Activated CD4-positive, alpha-beta T cell treated with anti-CD3 and anti-CD28 coated beads, Interleukin-2, amount 10 ng/mL, durations not matched to agents 24 days and 14 days (primary cell): ENCODE measurements at regions not wholly inside any gene's neighbourhood (a gene's known extent, or its start where the extent isn't known, plus 50 kb on each side); places are given as distances from the start of the nearest gene placed in this dataset.
A peak's percentile ranks its signal among the peaks of the same experiment; 100 is the strongest.

Experiments
- DNase-seq: peaks from one replicate; pipeline ENCODE4 v3.0.0; 2022
- H3K27ac Mint-ChIP-seq: one replicate; pipeline ENCODE4 v1.8.0; 2022; ENCODE audit warnings: mild to moderate bottlenecking, mixed read lengths
- H3K27me3 Mint-ChIP-seq: one replicate; pipeline ENCODE4 v1.8.0; 2022; ENCODE audit warnings: mixed read lengths
- H3K36me3 Mint-ChIP-seq: one replicate; pipeline ENCODE4 v1.8.0; 2022; ENCODE audit warnings: low read depth, mild to moderate bottlenecking, mixed read lengths
- H3K4me1 Mint-ChIP-seq: one replicate; pipeline ENCODE4 v1.8.0; 2021; ENCODE audit warnings: mixed read lengths
- H3K4me3 Mint-ChIP-seq: one replicate; pipeline ENCODE4 v1.8.0; 2022; ENCODE audit warnings: mild to moderate bottlenecking, moderate library complexity, mixed read lengths
- H3K9me3 Mint-ChIP-seq: one replicate; pipeline ENCODE4 v1.8.0; 2021; ENCODE audit warnings: mixed read lengths
- intact Hi-C: fragments of 100-400 bp; cut with micrococcal nuclease; formaldehyde crosslinking; loops from one replicate; pipeline ENCODE4 v1.15.1; 2023

DNA sequence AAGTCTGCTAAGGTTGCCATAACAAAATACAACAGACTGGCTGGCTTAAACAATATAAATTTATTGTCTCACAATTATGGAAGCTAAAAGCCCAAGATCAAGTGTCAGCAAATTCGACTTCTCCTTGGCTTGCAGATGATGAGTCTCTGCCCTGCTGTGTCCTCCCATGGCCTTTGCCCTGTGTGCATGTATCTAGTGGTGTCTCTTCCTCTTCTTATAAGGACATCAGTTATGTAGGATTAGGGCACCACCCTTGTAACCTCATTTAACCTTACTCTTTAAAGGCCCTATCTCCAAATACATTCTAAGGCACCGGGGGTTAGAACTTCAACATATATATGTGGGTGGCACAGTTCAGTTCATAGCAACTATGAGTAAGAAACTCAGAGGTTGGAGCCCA is 157.9 kb upstream of the RASA1 start:
- no peak overlapping the region for H3K27ac Mint-ChIP-seq
- no peak for DNase-seq
- no peaks in the 10 kb centered on the region for H3K36me3 Mint-ChIP-seq
- no peak overlapping the region for H3K4me3 Mint-ChIP-seq
- H3K4me1 Mint-ChIP-seq: peaks cover 9% of the 10 kb centered on the region
- no peaks in the 10 kb centered on the region for H3K27me3 Mint-ChIP-seq
- intact Hi-C loops: no loop called here
- H3K9me3 Mint-ChIP-seq: peaks cover 5% of the 10 kb centered on the region

DNA sequence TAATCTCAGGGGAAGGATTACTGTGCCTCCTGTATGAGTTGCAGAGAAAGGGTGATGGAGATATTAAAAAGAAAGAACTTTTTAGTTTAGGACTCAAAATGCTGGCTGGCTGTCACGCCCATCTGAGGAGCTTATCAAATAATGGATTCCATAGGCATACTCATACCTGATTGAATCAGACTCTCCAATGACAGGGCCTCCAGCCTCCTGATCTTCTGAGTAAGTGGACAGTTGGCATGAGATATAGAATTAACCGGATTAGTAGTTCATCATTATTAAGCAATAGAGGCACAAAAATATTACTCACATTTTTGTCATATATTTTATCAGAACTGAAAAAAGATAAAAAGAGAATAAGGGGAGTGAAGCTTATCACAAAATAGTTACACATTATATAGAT is 157.0 kb upstream of the RASA1 start:
- Mint-ChIP-seq H3K27me3 (no peaks in the 10 kb centered on the region), H3K27ac (no peak overlapping the region), H3K9me3 (peaks cover 5% of the 10 kb centered on the region), H3K4me3 (no peak overlapping the region), H3K36me3 (no peaks in the 10 kb centered on the region), H3K4me1 (peaks cover 9% of the 10 kb centered on the region)
- intact Hi-C loops: no loop called here
- no peak for DNase-seq

DNA sequence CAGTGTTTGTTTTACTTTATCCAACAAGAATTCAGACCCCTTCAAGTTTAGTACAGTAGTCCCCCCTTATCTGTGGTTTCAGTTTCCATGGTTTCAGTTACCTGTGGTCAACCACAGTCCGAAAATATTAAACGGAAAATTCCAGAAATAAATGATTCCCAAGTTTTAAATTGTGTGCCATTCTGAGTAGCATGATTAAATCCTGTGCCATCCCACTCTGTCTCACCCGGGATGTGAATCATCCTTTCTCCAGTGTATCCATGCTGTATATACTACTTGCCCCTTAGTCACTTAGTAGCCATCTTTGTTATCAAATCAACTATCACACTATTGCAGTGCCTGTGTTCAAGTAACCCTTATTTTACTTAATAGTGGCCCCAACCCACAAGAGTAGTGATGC is 153.8 kb upstream of the RASA1 start:
- Mint-ChIP-seq H3K4me1 (peaks cover 22% of the 10 kb centered on the region), H3K9me3 (peaks cover 5% of the 10 kb centered on the region), H3K27me3 (no peaks in the 10 kb centered on the region), H3K4me3 (no peak overlapping the region), H3K27ac (no peak overlapping the region), H3K36me3 (no peaks in the 10 kb centered on the region)
- intact Hi-C loops: no loop called here
- DNase-seq: no peak

DNA sequence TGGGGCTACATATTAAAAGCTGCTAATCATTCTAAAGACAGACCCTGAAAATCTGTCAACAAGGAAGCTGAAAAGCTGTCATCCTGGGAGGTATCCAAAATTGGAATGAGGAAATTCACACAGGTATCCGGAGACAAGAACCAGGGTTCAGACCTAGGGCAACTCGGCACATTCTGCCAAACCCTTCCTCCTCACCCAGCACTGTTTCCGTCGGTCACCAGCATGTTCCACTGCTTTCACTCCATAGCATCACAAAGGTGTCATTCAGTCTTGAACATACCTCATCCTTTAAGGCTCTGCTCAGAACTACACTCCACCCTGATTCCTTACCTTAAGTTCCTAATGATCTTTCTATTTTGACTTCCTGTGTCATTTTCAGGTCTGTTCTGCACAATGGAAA is 153.1 kb upstream of the RASA1 start:
- H3K27me3 Mint-ChIP-seq: no peaks in the 10 kb centered on the region
- H3K9me3 Mint-ChIP-seq: peaks cover 8% of the 10 kb centered on the region
- peaks cover 29% of the 10 kb centered on the region for H3K4me1 Mint-ChIP-seq
- intact Hi-C loops: no loop called here
- H3K36me3 Mint-ChIP-seq: no peaks in the 10 kb centered on the region
- no peak overlapping the region for H3K27ac Mint-ChIP-seq
- no peak overlapping the region for H3K4me3 Mint-ChIP-seq
- no peak for DNase-seq

DNA sequence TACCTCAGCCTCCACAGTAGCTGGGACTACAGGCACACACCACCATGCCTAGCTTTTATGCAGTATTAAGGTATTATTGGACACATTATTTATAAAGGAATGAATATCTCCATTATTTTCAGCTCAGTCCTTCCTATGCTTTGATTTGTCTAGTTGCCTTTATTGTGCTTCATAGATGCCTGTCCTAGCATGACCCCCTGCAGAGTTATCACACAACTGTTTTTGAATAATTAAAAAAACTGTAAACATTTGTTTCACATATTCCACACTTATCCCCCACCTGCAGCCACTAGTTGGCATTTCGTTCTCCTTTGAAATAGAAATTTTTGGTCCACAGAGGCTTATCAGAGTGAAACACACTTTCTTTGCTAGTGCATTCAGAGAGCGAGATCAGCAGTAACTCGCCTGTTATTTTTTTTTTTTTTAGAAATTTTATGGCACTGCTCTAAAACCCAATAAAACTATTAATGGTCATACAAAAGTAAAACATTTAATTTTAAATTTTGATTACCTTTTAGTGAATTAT is 151.8 kb upstream of the RASA1 start:
- intact Hi-C loops: no loop called here
- H3K4me3 Mint-ChIP-seq: no peak overlapping the region
- no peak overlapping the region for H3K27ac Mint-ChIP-seq
- no peaks in the 10 kb centered on the region for H3K27me3 Mint-ChIP-seq
- H3K9me3 Mint-ChIP-seq: peaks cover 3% of the 10 kb centered on the region
- no peaks in the 10 kb centered on the region for H3K36me3 Mint-ChIP-seq
- no peak for DNase-seq
- peaks cover 41% of the 10 kb centered on the region for H3K4me1 Mint-ChIP-seq

DNA sequence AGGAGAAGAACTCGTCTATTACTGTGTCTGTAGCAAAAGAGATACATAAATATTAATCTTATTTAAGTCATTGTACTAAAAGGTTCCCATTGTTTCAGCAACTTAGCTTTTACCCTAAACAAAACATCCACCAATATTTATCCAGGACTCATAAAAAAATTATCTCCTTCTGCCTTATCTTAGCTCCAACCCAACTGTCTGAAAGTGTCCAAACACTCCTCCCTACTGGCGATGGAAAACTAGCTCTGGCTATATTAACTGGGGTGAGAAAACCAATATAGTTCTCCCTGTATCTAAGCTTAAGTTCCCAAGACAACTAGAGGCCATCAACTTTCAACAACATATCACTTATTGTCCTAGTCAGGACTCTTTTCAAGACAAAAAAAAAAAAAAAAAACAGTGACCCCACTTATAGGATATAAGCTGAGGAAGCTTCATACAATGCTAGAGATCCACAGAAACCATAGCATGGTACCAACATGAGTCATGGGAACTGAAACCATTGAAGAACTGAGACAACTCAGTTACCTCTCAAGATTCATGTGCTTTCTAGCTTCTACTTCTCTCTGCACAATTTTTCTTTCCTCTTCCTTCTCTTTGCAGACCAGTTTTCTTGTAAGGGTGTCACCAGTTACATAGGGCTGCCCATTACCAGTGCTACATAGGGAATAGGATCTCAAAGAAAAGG is 150.7 kb upstream of the RASA1 start:
- H3K4me3 Mint-ChIP-seq: no peak overlapping the region
- DNase-seq: no peak
- peak overlapping the region; percentile 4 for H3K27ac Mint-ChIP-seq
- H3K36me3 Mint-ChIP-seq: no peaks in the 10 kb centered on the region
- peaks cover 3% of the 10 kb centered on the region for H3K9me3 Mint-ChIP-seq
- intact Hi-C loops: loop anchor here (1.0 kb wide), 1 partner anchor 36 kb away; no protein-coding TSS in a partner anchor
- peaks cover 45% of the 10 kb centered on the region for H3K4me1 Mint-ChIP-seq
- no peaks in the 10 kb centered on the region for H3K27me3 Mint-ChIP-seq

DNA sequence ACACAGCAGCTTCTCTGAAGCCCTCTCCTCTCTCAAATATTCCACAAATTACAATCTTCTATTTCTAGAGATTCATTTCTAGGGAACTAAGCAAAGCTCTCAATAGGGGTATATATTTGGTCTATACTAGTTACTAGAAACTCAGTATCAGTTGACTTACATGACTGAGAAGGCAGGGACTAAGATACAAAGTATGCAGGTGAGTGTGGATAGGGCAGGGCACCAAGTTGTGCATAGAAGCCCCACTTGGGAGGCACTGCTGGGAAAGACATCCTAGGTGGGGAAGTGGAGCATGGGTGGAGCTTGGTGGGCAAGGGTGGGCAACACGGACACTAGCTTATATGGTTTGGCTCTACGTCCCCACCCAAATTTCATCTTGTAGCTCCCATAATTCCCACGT is 148.1 kb upstream of the RASA1 start:
- no peaks in the 10 kb centered on the region for H3K27me3 Mint-ChIP-seq
- intact Hi-C loops: no loop called here
- no peak for DNase-seq
- peak overlapping the region; percentile 10 for H3K27ac Mint-ChIP-seq
- no peak overlapping the region for H3K4me3 Mint-ChIP-seq
- peaks cover 3% of the 10 kb centered on the region for H3K9me3 Mint-ChIP-seq
- H3K36me3 Mint-ChIP-seq: no peaks in the 10 kb centered on the region
- peaks cover 51% of the 10 kb centered on the region for H3K4me1 Mint-ChIP-seq

DNA sequence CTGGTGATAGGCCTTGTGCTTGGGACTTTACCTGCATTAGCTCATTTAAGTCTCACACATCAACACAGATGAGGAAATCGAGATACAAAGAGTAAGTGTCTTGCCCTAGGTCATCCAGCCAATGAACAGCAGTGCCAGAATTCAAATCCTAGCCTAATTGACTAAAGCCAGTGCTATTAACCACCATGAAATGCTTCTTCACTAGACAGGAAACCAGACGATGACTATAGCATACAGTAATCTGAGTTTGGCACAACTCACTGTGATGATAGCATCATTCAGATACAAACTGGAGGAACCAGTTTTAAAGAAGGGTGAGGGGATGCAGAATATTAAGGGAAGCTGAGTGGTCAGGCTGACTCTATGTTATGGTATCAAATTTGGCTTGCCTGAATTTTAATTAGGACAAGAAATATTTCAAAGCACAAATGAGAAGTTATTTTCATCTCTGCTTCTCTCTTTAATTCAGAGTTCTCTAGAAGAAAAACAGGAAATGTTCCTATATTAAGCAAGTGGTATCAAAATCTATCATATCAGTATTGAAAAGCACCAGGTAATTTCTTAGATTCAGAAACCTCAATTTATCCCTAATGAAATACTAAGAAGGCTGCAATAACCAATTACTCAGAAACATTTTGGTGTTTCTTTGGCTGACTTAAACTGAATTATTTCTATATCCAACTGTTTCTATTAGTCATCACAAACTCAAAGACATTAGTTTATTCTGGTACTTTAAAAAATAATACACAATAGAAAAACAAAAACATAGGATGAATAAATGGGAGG is 147.0 kb upstream of the RASA1 start:
- H3K36me3 Mint-ChIP-seq: no peaks in the 10 kb centered on the region
- peak overlapping the region; percentile 44 for H3K4me3 Mint-ChIP-seq
- intact Hi-C loops: loop anchor here (2.0 kb wide), 5 partner anchors 74 to 292 kb away; partner anchors contain the start of gene CCNH
- H3K9me3 Mint-ChIP-seq: peaks cover 3% of the 10 kb centered on the region
- H3K27ac Mint-ChIP-seq: peak overlapping the region; percentile 86
- no peaks in the 10 kb centered on the region for H3K27me3 Mint-ChIP-seq
- peaks cover 51% of the 10 kb centered on the region for H3K4me1 Mint-ChIP-seq
- peak; percentile 69 for DNase-seq

DNA sequence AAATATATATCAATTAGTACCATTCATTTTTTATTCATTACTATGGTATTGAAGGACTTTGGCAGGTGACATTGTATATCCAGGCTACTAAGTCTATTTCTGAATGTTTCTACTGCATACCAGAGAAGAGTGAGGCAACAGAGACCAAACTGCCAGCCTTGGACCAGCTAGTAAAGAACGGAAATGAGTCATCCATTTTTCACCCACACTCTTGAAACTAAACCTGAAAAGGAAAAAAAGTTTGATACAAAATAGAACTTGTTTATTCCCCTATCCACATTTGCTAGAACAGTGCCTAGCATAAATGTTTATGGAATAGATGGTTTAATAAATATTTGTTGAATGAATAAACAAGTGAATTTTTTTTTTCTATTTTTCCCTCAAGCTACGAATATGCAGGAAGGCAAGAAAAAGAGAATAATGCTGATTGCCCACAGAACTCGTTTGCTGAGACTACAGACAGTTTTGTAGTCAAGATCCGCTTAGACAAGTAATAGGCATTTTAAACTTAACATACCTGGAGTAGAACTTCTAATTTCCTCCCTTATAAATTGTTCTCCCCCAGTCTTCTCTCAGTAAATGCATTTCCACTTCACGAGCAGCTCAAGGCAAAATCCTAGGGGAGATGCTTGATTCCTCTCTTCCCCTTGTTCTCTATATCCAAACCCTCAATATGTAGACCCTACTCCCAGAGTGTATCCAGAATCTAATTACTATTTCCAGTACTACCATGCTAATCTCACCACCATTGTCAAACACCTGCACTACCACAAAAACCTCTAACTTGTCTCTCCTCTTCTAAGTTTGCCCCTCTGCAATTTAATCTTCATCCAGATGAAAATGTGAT is 146.2 kb upstream of the RASA1 start:
- Mint-ChIP-seq H3K9me3 (peaks cover 3% of the 10 kb centered on the region), H3K36me3 (no peaks in the 10 kb centered on the region), H3K4me1 (peaks cover 50% of the 10 kb centered on the region), H3K4me3 (peak overlapping the region; percentile 48), H3K27ac (peak overlapping the region; percentile 86), H3K27me3 (no peaks in the 10 kb centered on the region)
- intact Hi-C loops: loop anchor here (2.0 kb wide), 5 partner anchors 73 to 291 kb away; partner anchors contain the start of gene CCNH
- DNase-seq: peak; percentile 82

DNA sequence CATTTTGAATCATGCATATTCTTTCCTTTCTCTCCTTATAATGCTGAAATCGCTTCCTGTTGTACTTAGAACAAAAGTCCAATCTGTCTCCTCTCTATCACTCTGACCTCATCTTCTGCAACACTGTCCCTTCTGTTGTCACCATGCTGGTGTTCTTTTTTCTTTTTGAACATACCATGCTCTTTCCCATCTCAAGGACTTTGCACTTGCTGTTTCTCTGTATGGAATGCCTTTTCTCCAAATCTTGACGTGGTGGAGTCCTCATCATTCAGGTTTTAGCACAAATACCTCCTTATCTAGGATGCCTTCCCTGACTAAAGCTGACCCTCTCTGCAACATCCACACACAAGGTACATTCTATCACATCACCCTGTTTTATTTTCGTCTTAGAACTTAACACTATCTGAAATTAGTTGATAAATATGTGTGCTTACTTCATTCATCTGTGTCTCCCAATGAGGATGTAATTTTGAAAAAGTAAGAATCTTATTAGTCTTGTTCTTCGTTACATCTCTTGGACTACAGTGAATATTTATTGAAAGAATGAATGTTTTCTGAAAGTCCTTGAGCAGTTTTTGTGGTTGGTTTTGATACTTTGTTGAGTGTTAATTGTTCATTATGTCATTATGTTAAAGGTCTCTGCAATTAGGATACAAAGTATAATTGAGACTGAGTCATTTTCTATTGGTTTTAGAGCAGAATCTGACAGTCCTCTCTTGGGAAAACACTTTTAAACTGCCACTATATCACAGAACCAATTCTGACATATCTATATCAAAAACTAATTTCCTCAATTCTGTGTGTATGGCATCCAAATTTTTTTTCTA is 145.3 kb upstream of the RASA1 start:
- Mint-ChIP-seq H3K9me3 (peaks cover 3% of the 10 kb centered on the region), H3K4me3 (peak overlapping the region; percentile 48), H3K27ac (peak overlapping the region; percentile 73), H3K4me1 (peaks cover 45% of the 10 kb centered on the region), H3K27me3 (no peaks in the 10 kb centered on the region), H3K36me3 (no peaks in the 10 kb centered on the region)
- DNase-seq: no peak
- intact Hi-C loops: no loop called here

DNA sequence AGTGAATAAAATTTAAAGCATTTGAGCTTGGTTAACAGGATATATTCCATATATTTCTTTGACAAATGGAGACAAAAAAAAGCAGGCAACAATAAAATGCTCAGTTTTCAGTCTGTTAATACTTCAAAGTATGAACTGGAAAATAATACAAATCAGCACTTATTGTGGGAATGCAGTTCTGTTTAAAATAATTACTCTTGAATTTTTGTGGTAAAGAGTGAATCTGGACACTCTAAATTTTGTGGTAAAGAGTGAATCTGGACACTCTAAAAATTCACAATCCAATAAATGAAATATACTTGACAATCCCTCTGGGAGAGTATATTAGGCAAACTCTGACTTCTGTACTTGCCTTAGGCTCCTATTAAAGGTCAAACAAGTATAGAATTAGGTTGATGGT is 141.9 kb upstream of the RASA1 start:
- Mint-ChIP-seq H3K4me1 (peaks cover 31% of the 10 kb centered on the region), H3K27ac (no peak overlapping the region), H3K36me3 (no peaks in the 10 kb centered on the region), H3K27me3 (no peaks in the 10 kb centered on the region), H3K9me3 (no peaks in the 10 kb centered on the region), H3K4me3 (no peak overlapping the region)
- intact Hi-C loops: no loop called here
- no peak for DNase-seq

DNA sequence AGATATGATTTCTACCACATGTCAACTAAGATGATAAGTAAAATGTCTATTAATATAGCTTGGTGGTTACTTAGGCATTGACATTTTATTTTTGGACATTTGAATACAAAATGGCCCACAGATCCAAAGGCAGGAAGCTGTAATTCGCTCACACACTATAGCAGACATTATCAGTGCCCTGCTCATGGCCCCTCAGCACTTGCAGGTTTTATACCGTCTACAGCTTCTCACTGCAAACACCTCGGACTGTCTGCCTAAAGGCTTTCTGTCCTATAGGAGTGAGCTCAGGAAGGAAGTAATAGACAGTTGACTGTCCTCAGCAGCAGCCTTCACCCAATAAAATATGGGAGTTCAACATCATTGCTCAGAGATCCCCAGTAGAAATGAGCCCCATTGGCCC is 140.8 kb upstream of the RASA1 start:
- Mint-ChIP-seq H3K27me3 (no peaks in the 10 kb centered on the region), H3K36me3 (no peaks in the 10 kb centered on the region), H3K27ac (no peak overlapping the region), H3K4me3 (no peak overlapping the region), H3K4me1 (peaks cover 26% of the 10 kb centered on the region), H3K9me3 (no peaks in the 10 kb centered on the region)
- no peak for DNase-seq
- intact Hi-C loops: no loop called here

DNA sequence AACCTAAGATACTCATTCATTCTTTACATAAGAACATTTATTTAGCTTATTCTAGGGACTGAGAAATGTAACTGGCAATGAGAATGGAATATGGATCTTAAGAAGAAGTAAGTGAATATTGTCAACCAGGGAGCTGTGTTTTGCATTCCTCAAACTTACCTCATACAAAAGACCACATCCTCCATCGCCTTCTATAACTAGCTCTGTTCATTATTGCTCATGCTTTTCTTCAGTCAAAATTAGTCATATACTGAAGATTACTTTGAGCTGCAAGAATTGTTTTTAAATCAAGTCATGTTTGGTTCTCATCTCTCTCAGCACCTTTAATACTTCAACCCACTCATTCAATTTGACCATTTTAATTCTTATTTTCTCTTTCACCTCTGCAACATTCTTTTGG is 140.3 kb upstream of the RASA1 start:
- Mint-ChIP-seq H3K27ac (peak overlapping the region; percentile 21), H3K36me3 (no peaks in the 10 kb centered on the region), H3K27me3 (no peaks in the 10 kb centered on the region), H3K4me3 (no peak overlapping the region), H3K4me1 (peaks cover 21% of the 10 kb centered on the region), H3K9me3 (no peaks in the 10 kb centered on the region)
- intact Hi-C loops: no loop called here
- DNase-seq: no peak
